Neural crest cell (in vitro differentiated cells): ENCODE measurements at regions not wholly inside any gene's neighbourhood (a gene's known extent, or its start where the extent isn't known, plus 50 kb on each side); places are given as distances from the start of the nearest gene placed in this dataset.

Source experiments
- DNase-seq: peaks from one replicate; pipeline ENCODE4 v3.0.0; 2021; ENCODE audit warnings: low read depth, mixed read lengths, low spot score
- H3K27ac Mint-ChIP-seq: one replicate; pipeline ENCODE4 v1.8.0; 2021; ENCODE audit warnings: mild to moderate bottlenecking, mixed read lengths; ENCODE audit not compliant: unreplicated experiment
- H3K27me3 Mint-ChIP-seq: 2 replicates; pipeline ENCODE4 v1.8.0; 2021; ENCODE audit warnings: low read depth, mild to moderate bottlenecking, mixed read lengths
- H3K36me3 Mint-ChIP-seq: 2 replicates; pipeline ENCODE4 v1.8.0; 2021; ENCODE audit warnings: low read depth, mild to moderate bottlenecking, mixed read lengths
- H3K4me1 Mint-ChIP-seq: 2 replicates; pipeline ENCODE4 v1.8.0; 2021; ENCODE audit warnings: mixed read lengths
- H3K4me3 Mint-ChIP-seq: one replicate; pipeline ENCODE4 v1.8.0; 2021; ENCODE audit warnings: mild to moderate bottlenecking, mixed read lengths
- H3K9me3 Mint-ChIP-seq: 2 replicates; pipeline ENCODE4 v1.8.0; 2021; ENCODE audit warnings: mixed read lengths
- CTCF ChIP-seq: fragments of 200-600 bp; sonication (generic); conservative IDR thresholded peaks from 2 replicates; pipeline ENCODE4 v1.5.0; 2021; ENCODE audit warnings: antibody characterized with exemption, mild to moderate bottlenecking

GRCh38 chr10:120749856-120750566, 101.2 kb upstream of the WDR11 start:
- Mint-ChIP-seq H3K27ac (no peak overlapping the region), H3K4me3 (no peak overlapping the region), H3K4me1 (peaks cover 6% of the 10 kb centered on the region), H3K9me3 (no peaks in the 10 kb centered on the region), H3K27me3 (peaks cover 51% of the 10 kb centered on the region), H3K36me3 (no peaks in the 10 kb centered on the region)
- no peak for DNase-seq
- TF ChIP-seq CTCF = no peak

DNA sequence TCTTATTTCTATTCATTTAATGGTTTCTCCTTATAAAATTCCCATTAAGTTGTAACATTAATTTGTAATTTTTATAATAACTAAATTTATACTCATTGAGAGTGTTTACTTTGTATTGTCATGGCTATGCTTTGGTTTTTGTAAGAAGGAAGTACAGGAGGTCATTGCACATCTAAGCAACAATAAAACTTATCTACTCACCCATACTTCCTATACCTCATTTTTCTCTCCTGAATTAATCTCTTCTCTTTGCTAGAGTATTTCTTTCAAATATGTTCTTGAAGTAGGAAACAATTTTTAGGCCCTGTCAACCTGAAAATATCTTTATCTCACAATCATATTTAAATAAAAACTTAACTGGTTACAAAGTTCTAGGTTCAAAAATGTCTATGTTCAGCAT, 95.4 kb upstream of the WDR11 start:
- H3K27me3 Mint-ChIP-seq = peaks cover 21% of the 10 kb centered on the region
- DNase-seq = no peak
- no peak for TF ChIP-seq CTCF
- no peaks in the 10 kb centered on the region for H3K9me3 Mint-ChIP-seq
- H3K36me3 Mint-ChIP-seq = no peaks in the 10 kb centered on the region
- no peak overlapping the region for H3K27ac Mint-ChIP-seq
- no peaks in the 10 kb centered on the region for H3K4me1 Mint-ChIP-seq
- H3K4me3 Mint-ChIP-seq = no peak overlapping the region

- Mint-ChIP-seq H3K36me3 (no peaks in the 10 kb centered on the region), H3K4me1 (no peaks in the 10 kb centered on the region), H3K9me3 (no peaks in the 10 kb centered on the region), H3K27ac (no peak overlapping the region), H3K27me3 (peaks cover 13% of the 10 kb centered on the region), H3K4me3 (no peak overlapping the region)
- no peak for DNase-seq
- TF ChIP-seq CTCF = no peak
Observed at GRCh38 chr10:120760253-120760652, 90.9 kb upstream of the WDR11 start.

DNA sequence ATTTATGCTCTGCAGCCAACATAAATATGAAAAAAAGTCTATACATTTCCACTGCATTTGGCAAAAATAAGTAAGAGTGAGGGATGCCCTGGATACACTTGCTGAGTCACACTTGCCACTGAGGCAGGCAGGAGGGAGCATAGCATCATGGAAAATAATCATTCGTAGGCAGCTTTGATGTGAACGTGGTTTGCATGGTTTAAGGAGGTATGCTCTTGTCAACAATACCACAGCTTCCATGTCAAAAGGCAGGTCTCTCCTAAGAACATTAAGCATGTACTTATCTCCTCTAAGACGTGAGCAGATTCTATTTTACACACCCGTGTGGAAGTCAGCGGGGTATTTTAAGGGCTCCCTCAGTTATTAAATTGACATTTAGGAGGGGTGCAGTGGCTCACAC, 89.2 kb upstream of the WDR11 start:
- Mint-ChIP-seq H3K27me3 (peaks cover 7% of the 10 kb centered on the region), H3K4me1 (no peaks in the 10 kb centered on the region), H3K36me3 (no peaks in the 10 kb centered on the region), H3K27ac (no peak overlapping the region), H3K9me3 (no peaks in the 10 kb centered on the region), H3K4me3 (no peak overlapping the region)
- DNase-seq = no peak
- no peak for TF ChIP-seq CTCF

DNA sequence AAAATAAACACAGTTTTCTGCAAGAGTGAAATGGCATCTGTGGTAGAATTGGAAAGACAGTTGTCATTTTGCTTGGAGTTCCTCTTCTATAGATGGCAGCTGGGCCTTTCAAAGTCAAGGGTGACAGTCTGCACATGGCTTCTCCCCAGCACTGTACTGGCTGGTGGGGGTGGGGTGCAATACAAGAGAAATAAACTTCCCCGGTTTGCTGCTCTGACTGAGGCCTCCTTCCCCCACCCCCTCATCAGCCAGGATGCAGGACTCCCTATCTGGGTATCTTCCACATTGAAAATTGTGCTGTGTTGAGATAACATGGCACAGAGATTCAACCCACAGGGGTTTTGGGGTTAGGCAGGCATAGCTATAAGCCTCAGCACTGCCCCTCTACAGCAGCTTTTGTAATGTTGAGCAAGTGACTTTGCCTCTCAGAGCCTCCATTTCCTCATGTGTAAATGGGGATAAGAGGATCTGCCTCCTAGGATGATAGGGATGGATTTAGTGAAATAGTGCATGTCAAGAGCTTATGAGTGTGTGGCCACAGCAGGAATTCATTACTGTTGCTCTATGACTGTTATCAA, 85.8 kb upstream of the WDR11 start:
- Mint-ChIP-seq H3K9me3 (no peaks in the 10 kb centered on the region), H3K27ac (no peak overlapping the region), H3K27me3 (peaks cover 2% of the 10 kb centered on the region), H3K4me3 (no peak overlapping the region), H3K36me3 (no peaks in the 10 kb centered on the region), H3K4me1 (no peaks in the 10 kb centered on the region)
- no peak for DNase-seq
- TF ChIP-seq CTCF = no peak
